PFSK-1 (cell line): ENCODE measurements at regions not wholly inside any gene's neighbourhood (a gene's known extent, or its start where the extent isn't known, plus 50 kb on each side); places are given as distances from the start of the nearest gene placed in this dataset.

Source experiments
- FOXP2 ChIP-seq: optimal IDR thresholded peaks from 2 replicates; pipeline ENCODE3; 2011; ENCODE audit warnings: borderline replicate concordance, control low read depth, inconsistent platforms; ENCODE audit not compliant: insufficient read depth; ENCODE audit errors: extremely low read length, extremely low read depth
- POLR2AphosphoS5 ChIP-seq: IDR thresholded peaks from 2 replicates; pipeline ENCODE4 v1.6.1; 2012; ENCODE audit warnings: low read depth, mild to moderate bottlenecking, control low read depth, low read length, moderate library complexity
- REST ChIP-seq, 2 experiments: IDR thresholded peaks; 2 replicates each; pipeline versions ENCODE4 v1.6.1 to v1.8.0; 2011 to 2012; ENCODE audit warnings: low read depth in 2 of 2, low read length in 2 of 2, control low read depth in 1 of 2, inconsistent platforms in 1 of 2, mild to moderate bottlenecking in 1 of 2, moderate library complexity in 1 of 2; ENCODE audit not compliant: insufficient read depth in 1 of 2
- SIN3A ChIP-seq: IDR thresholded peaks from 2 replicates; pipeline ENCODE4 v1.6.1; 2012; ENCODE audit warnings: mild to moderate bottlenecking, low read length, moderate library complexity, borderline replicate concordance; ENCODE audit not compliant: insufficient read depth
- TAF1 ChIP-seq: IDR thresholded peaks from 2 replicates; pipeline ENCODE4 v1.6.1; 2012; ENCODE audit warnings: low read length, control low read depth, borderline replicate concordance; ENCODE audit not compliant: insufficient read depth

DNA sequence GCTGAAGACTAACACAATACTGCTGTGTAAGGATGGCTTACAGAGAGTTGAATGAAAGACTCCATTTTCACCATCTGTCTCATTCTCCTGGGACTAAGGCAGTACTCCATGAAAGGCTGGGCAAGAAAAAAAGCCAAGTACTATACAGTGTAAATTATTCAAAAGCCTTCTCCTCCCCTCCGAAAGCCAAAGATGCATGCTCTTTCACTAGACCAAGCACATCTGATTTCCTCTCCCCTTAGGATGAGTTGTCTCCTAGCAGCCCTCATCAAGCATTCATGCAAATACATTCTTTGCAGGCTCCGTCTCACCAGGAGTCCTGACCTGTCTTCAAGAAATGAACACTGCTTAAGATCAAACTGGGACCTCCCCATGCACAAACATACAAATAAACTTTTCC is 133.5 kb upstream of the THBS1 start:
- no peak for TF ChIP-seq POLR2AphosphoS5
- TF ChIP-seq SIN3A: no peak
- no peak for TF ChIP-seq REST (IDR thresholded peaks at IDR 0.05; ENCODE audit: insufficient read depth in 1 of 2, low read depth in 2 of 2, low read length in 2 of 2)
- no peak for TF ChIP-seq TAF1
- no peak for TF ChIP-seq FOXP2
